PC-3 (cell line): ENCODE measurements at regions not wholly inside any gene's neighbourhood (a gene's known extent, or its start where the extent isn't known, plus 50 kb on each side); places are given as distances from the start of the nearest gene placed in this dataset.

Source experiments
- ATAC-seq: fragments of 200-7000 bp; cut with Tn5 transposase; 2 replicates; pipeline ENCODE4 v1.9.1; 2020; ENCODE audit warnings: mild to moderate bottlenecking, moderate library complexity
- BruUV-seq: library from RNA; stranded (reverse); fragments of 400-500 nt; replicated peaks from 2 replicates; lab custom pipeline; 2021; lab: Mats Ljungman, UMichigan
- CTCF ChIA-PET: fragments of 300-600 bp; sonication (Branson Sonifier 250); formaldehyde crosslinking; loops from one replicate; lab custom pipeline; 2022; ENCODE audit warnings: antibody characterized with exemption; lab: Charles Lee
- POLR2A ChIA-PET: fragments of 300-600 bp; sonication (Branson Sonifier 250); formaldehyde crosslinking; loops from one replicate; lab custom pipeline; 2022; ENCODE audit warnings: antibody characterized with exemption; ENCODE audit not compliant: unreplicated experiment; lab: Charles Lee
- DNase-seq: peaks from one replicate; pipeline ENCODE4 v3.0.0-alpha.2; 2015
- H2AFZ ChIP-seq: fragments of 300-600 bp; sonication (generic); 2 replicates; pipeline ENCODE4 v1.6.0; 2016; ENCODE audit warnings: antibody characterized with exemption, low read length
- H3F3A ChIP-seq: fragments of 300-600 bp; sonication (generic); one replicate; pipeline ENCODE4 v1.6.0; 2017; ENCODE audit warnings: antibody characterized with exemption, low read length, control low read depth, mild to moderate bottlenecking; ENCODE audit not compliant: unreplicated experiment
- H3K27ac ChIP-seq: fragments of 300-600 bp; sonication (generic); 2 replicates; pipeline ENCODE4 v1.5.1; 2016; ENCODE audit warnings: mild to moderate bottlenecking, low read length
- H3K27me3 ChIP-seq: fragments of 300-600 bp; sonication (generic); 2 replicates; pipeline ENCODE4 v1.6.1; 2016; ENCODE audit warnings: low read length, mixed read lengths
- H3K36me3 ChIP-seq: fragments of 300-600 bp; sonication (generic); 2 replicates; pipeline ENCODE4 v1.6.1; 2016; ENCODE audit warnings: low read depth, mixed run types, low read length, mixed read lengths
- H3K4me1 ChIP-seq: fragments of 300-600 bp; sonication (generic); 2 replicates; pipeline ENCODE4 v1.5.1; 2016; ENCODE audit warnings: low read length; ENCODE audit not compliant: insufficient read depth
- H3K4me2 ChIP-seq: fragments of 300-600 bp; sonication (generic); 2 replicates; pipeline ENCODE4 v1.6.0; 2016; ENCODE audit warnings: low read length
- H3K4me3 ChIP-seq: fragments of 300-600 bp; sonication (generic); 2 replicates; pipeline ENCODE4 v1.5.1; 2016; ENCODE audit warnings: mild to moderate bottlenecking, low read length, mixed read lengths
- H3K79me2 ChIP-seq: fragments of 300-600 bp; sonication (generic); 2 replicates; pipeline ENCODE4 v1.6.1; 2017; ENCODE audit warnings: low read length, mixed read lengths
- H3K9ac ChIP-seq: fragments of 300-600 bp; sonication (generic); 2 replicates; pipeline ENCODE4 v1.6.0; 2016; ENCODE audit warnings: mild to moderate bottlenecking, low read length
- H3K9me2 ChIP-seq: fragments of 300-600 bp; sonication (generic); replicated peaks from 2 replicates; pipeline ENCODE4 v1.6.1; 2016; ENCODE audit warnings: mixed run types, low read length, mixed read lengths
- H3K9me3 ChIP-seq: fragments of 300-600 bp; sonication (generic); 2 replicates; pipeline ENCODE4 v1.6.1; 2016; ENCODE audit warnings: low read length, mixed read lengths
- H4K20me1 ChIP-seq: fragments of 300-600 bp; sonication (generic); 2 replicates; pipeline ENCODE4 v1.6.1; 2016; ENCODE audit warnings: low read length, mixed read lengths
- CTCF ChIP-seq: fragments of 300-600 bp; sonication (generic); conservative IDR thresholded peaks from 2 replicates; pipeline ENCODE4 v1.5.1; 2017; ENCODE audit warnings: antibody characterized with exemption, low read depth, mild to moderate bottlenecking, low read length
- EZH2 ChIP-seq: fragments of 300-600 bp; sonication (generic); IDR thresholded peaks from one replicate; pipeline ENCODE4 v1.6.1; 2017; ENCODE audit warnings: antibody characterized with exemption, mild to moderate bottlenecking, low read length; ENCODE audit not compliant: unreplicated experiment
- EZH2phosphoT487 ChIP-seq: fragments of 300-600 bp; sonication (generic); IDR thresholded peaks from 2 replicates; pipeline ENCODE4 v1.6.1; 2018; ENCODE audit warnings: mild to moderate bottlenecking, antibody characterized with exemption, low read length, borderline replicate concordance
- intact Hi-C: fragments of 100-400 bp; cut with micrococcal nuclease; formaldehyde crosslinking; loops from 2 replicates; pipeline ENCODE4 v1.9.0; 2023

GRCh38 chr2:41735006-41735405 is 312.8 kb upstream of the PKDCC start:
- Histone ChIP-seq H3K27me3 (peaks cover 40% of the 10 kb centered on the region), H3K4me1 (no peaks in the 10 kb centered on the region), H3K4me3 (no peak overlapping the region), H3K9ac (no peak overlapping the region), H3K4me2 (no peak overlapping the region), H4K20me1 (no peaks in the 10 kb centered on the region), H3K79me2 (no peaks in the 10 kb centered on the region), H2AFZ (no peak overlapping the region), H3K36me3 (no peaks in the 10 kb centered on the region), H3F3A (no peaks in the 10 kb centered on the region), H3K9me3 (no peaks in the 10 kb centered on the region), H3K9me2 (no peaks in the 10 kb centered on the region), H3K27ac (no peak overlapping the region)
- DNase-seq (no peak), ATAC-seq (no peak)
- intact Hi-C loops = no loop called here
- ChIA-PET POLR2A (interaction anchor here (0.6 kb wide), 1 partner anchor 45 kb away, joined by 5 read pairs; no protein-coding TSS in a partner anchor), CTCF (interaction anchor here (0.5 kb wide), 1 partner anchor 334 kb away, joined by 3 read pairs; no protein-coding TSS in a partner anchor)
- no peak for TF ChIP-seq EZH2phosphoT487
- TF ChIP-seq CTCF = no peak
- no peak for TF ChIP-seq EZH2
- no TSS peak for BruUV-seq

DNA sequence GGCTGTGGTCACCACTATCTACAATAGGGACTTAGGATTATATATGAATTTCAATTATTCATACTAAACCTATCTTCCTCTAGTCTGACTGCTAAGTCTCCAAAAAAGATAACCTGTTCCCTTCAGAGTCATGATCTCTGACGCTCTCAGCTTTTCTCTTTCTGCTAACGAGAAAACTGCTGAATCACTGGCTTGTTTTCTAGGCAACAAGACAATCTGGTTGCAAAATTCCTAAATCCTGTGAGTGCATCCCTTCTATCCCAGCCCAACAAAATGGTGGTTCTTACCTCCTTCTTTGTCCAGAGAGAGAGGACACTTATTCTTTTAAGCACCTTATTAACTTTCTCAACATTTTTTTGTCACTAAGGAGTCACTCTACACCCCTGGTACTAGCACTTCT is 312.3 kb upstream of the PKDCC start:
- Histone ChIP-seq H3K4me3 (no peak overlapping the region), H3K79me2 (no peaks in the 10 kb centered on the region), H3K27ac (no peak overlapping the region), H3K36me3 (no peaks in the 10 kb centered on the region), H3K9me2 (no peaks in the 10 kb centered on the region), H3K9me3 (no peaks in the 10 kb centered on the region), H3K9ac (no peak overlapping the region), H3K27me3 (peaks cover 35% of the 10 kb centered on the region), H3K4me2 (no peak overlapping the region), H4K20me1 (no peaks in the 10 kb centered on the region), H3F3A (no peaks in the 10 kb centered on the region), H2AFZ (no peak overlapping the region), H3K4me1 (no peaks in the 10 kb centered on the region)
- intact Hi-C loops = no loop called here
- ATAC-seq (no peak), DNase-seq (no peak)
- TF ChIP-seq EZH2 (no peak), EZH2phosphoT487 (no peak), CTCF (no peak)
- CTCF ChIA-PET = no interaction called here
- no TSS peak for BruUV-seq
- POLR2A ChIA-PET = interaction anchor here (0.6 kb wide), 1 partner anchor 44 kb away, joined by 5 read pairs; no protein-coding TSS in a partner anchor

DNA sequence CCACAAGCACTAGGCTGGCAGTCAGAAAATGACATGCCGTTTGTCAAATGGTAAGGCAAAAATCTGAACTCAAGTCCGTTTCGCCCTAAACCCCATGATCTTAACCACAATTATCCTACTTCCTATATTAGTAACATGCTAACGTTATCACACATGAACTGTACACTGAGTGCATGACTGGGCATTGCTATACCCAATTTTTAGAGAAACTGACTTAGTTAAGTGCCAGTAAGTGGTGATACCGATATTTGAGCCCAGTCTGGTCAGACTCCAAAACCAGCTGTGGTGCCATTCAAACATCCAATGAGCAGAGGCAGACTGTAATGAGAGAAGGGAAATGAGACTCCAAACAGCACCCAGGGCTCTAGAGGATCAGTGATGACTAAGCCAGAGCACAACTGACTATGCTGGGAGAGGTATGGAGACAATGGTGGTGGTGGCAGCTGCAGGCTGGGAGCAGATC is 311.7 kb upstream of the PKDCC start:
- no peaks in the 10 kb centered on the region for H3K36me3 ChIP-seq
- ChIA-PET CTCF (no interaction called here), POLR2A (no interaction called here)
- no peak overlapping the region for H3K27ac ChIP-seq
- no peaks in the 10 kb centered on the region for H3K4me1 ChIP-seq
- no peak overlapping the region for H2AFZ ChIP-seq
- peaks cover 29% of the 10 kb centered on the region for H3K27me3 ChIP-seq
- no peaks in the 10 kb centered on the region for H3K79me2 ChIP-seq
- no peak for ATAC-seq
- no peaks in the 10 kb centered on the region for H3K9me2 ChIP-seq
- H4K20me1 ChIP-seq = no peaks in the 10 kb centered on the region
- BruUV-seq = no TSS peak
- no peak overlapping the region for H3K4me3 ChIP-seq
- no peaks in the 10 kb centered on the region for H3K9me3 ChIP-seq
- H3K4me2 ChIP-seq = no peak overlapping the region
- intact Hi-C loops = no loop called here
- no peak for DNase-seq
- TF ChIP-seq CTCF (no peak), EZH2phosphoT487 (no peak), EZH2 (no peak)
- no peaks in the 10 kb centered on the region for H3F3A ChIP-seq
- no peak overlapping the region for H3K9ac ChIP-seq
